ENCODE measurements at regions not wholly inside any gene's neighbourhood (a gene's known extent, or its start where the extent isn't known, plus 50 kb on each side); places are given as distances from the start of the nearest gene placed in this dataset.

- H3K9me3 ChIP-seq = no peaks in the 10 kb centered on the region
- no peaks in the 10 kb centered on the region for H3K36me3 ChIP-seq
- no peaks in the 10 kb centered on the region for H3K4me1 ChIP-seq
- DNase-seq (ENCODE audit: low spot score) = no peak
- H3K4me3 ChIP-seq = no peak overlapping the region
- no peak for TF ChIP-seq CTCF (IDR thresholded peaks at IDR 0.05)
- H3K27me3 ChIP-seq = no peaks in the 10 kb centered on the region
- no peak overlapping the region for H3K27ac ChIP-seq
Observed at GRCh38 chr6:113481910-113482309, 375.2 kb upstream of the MARCKS start.

GRCh38 chr6:113482771-113483170 lies 374.4 kb upstream of the MARCKS start:
- no peak overlapping the region for H3K4me3 ChIP-seq
- no peaks in the 10 kb centered on the region for H3K9me3 ChIP-seq
- H3K27me3 ChIP-seq = no peaks in the 10 kb centered on the region
- no peak for TF ChIP-seq CTCF (IDR thresholded peaks at IDR 0.05)
- no peaks in the 10 kb centered on the region for H3K36me3 ChIP-seq
- no peak for DNase-seq (ENCODE audit: low spot score)
- H3K27ac ChIP-seq = no peak overlapping the region
- H3K4me1 ChIP-seq = no peaks in the 10 kb centered on the region

GRCh38 chr6:113486199-113486598 lies 370.9 kb upstream of the MARCKS start:
- Histone ChIP-seq H3K4me1 (no peaks in the 10 kb centered on the region), H3K4me3 (no peak overlapping the region), H3K27ac (no peak overlapping the region), H3K27me3 (no peaks in the 10 kb centered on the region), H3K36me3 (no peaks in the 10 kb centered on the region), H3K9me3 (no peaks in the 10 kb centered on the region)
- no peak for DNase-seq (ENCODE audit: low spot score)
- TF ChIP-seq CTCF (IDR thresholded peaks at IDR 0.05) = no peak

GRCh38 chr6:113487489-113488058 lies 369.6 kb upstream of the MARCKS start:
- no peaks in the 10 kb centered on the region for H3K4me1 ChIP-seq
- no peak for TF ChIP-seq CTCF (IDR thresholded peaks at IDR 0.05)
- no peaks in the 10 kb centered on the region for H3K27me3 ChIP-seq
- no peaks in the 10 kb centered on the region for H3K36me3 ChIP-seq
- H3K27ac ChIP-seq = no peak overlapping the region
- no peak overlapping the region for H3K4me3 ChIP-seq
- no peaks in the 10 kb centered on the region for H3K9me3 ChIP-seq
- no peak for DNase-seq (ENCODE audit: low spot score)

- TF ChIP-seq CTCF (IDR thresholded peaks at IDR 0.05) = no peak
- Histone ChIP-seq H3K27me3 (no peaks in the 10 kb centered on the region), H3K4me1 (no peaks in the 10 kb centered on the region), H3K9me3 (no peaks in the 10 kb centered on the region), H3K27ac (no peak overlapping the region), H3K36me3 (no peaks in the 10 kb centered on the region), H3K4me3 (no peak overlapping the region)
- DNase-seq (ENCODE audit: low spot score) = no peak
Observed at GRCh38 chr6:113488061-113488460, 369.1 kb upstream of the MARCKS start.
